GM19351 (cell line): ENCODE measurements at regions not wholly inside any gene's neighbourhood (a gene's known extent, or its start where the extent isn't known, plus 50 kb on each side); places are given as distances from the start of the nearest gene placed in this dataset.
"Not testable (repeated sequence)": the region's sequence is repeated elsewhere in the genome, so short reads cannot be mapped to it uniquely, and the experiment has no call there.

ENCODE experiments used
- ATAC-seq: cut with Tn5 transposase; IDR thresholded peaks from one replicate; pipeline ENCODE4 v1.9.1; 2021; ENCODE audit warnings: mild to moderate bottlenecking, moderate library complexity; ENCODE audit not compliant: unreplicated experiment

- ATAC-seq: not testable (repeated sequence)
These were observed 170.5 kb upstream of the ZNF337 start for GRCh38 chr20:25867015-25867775.

DNA sequence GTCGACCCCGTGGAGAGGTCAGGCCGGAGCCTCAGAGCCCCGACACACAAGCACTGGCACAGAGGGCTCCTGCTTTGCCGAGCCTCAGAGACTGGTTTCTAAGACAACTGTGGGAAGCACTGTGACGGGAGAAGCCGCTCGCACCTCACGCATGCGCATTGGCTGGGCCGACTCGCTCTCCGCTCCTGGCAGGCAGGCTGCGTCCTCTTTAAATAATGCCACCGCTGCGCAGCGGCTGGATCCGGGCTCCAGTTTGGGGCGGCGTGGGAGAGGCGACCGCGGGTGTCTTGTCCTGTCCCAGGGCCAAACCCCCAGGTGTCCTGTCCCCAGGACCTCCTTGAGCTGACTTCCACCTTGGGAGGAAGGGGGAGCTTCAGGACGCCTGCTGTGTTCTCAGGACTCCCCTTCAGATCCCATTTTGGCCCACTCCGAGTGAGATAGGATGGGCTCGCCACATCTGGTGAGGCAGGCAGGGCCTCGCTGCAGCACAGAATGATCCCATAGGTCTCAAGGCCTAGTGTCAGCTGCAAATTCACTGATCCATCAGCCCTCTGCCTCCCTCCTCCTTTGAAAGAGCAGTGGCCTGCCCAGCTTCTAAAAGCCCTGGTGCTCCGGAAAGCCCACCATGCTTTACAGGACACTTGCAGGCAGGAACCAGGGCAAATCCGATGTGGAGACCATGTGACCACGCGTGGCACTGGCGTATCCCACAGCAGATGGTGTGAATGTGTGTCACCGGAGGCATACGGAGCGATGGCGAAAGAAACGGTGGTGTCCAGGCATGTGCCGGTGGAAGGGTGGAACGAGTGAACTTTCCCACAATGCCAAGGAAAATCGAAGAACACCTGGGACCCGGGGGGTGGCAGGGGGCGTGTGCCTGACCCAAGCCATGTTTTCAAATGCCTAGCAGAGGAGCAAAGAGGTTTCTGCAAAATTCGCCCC is 169.3 kb upstream of the ZNF337 start:
- ATAC-seq: peak; percentile 46

DNA sequence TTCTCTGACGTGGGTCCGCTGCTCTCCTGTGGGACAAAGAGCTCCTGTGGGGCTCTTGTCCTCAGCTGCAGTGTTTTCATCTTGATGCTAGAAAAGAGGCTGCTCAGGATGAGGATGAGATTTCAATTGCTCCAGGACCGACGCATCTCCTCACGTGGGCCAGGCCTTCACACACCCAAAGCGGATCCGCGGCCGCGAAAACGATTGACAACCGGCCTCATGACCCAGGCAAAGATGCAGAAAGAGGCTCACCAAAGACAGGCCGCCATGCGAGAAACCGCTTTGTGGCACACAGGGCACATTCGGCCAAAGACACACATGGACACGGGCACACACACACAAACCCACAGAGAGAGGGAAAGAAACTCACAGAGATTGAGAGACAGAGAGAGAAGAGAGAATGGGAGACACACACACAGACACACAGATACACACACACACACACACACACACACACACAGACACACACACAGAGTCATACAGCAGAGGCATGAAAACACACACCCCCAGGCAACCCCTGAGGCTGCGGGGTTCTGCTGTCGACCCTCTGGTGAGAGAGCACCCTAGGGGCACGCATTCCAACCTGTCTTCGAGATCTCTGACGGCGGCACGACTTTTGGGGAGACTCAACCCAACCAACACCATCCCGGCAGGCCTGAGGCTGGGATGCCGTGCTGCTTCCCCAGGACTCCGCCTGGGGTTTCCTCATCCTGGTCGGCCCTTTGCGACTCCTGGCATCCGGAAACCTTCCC is 168.5 kb upstream of the ZNF337 start:
- not testable (repeated sequence) for ATAC-seq

GRCh38 chr20:25864326-25864962 is 167.8 kb upstream of the ZNF337 start:
- ATAC-seq: no peak

- no peak for ATAC-seq
These were observed 167.1 kb upstream of the ZNF337 start for GRCh38 chr20:25863536-25864325.

- ATAC-seq: peak; percentile 39
These were observed 166.4 kb upstream of the ZNF337 start for GRCh38 chr20:25862967-25863530.

- ATAC-seq: no peak
These were observed 164.0 kb upstream of the ZNF337 start for GRCh38 chr20:25860531-25861150.

GRCh38 chr20:25859649-25860530 is 163.2 kb upstream of the ZNF337 start:
- peak; percentile 42 for ATAC-seq

- peak; percentile 26 for ATAC-seq
These were observed 162.1 kb upstream of the ZNF337 start for GRCh38 chr20:25858495-25859425.

DNA sequence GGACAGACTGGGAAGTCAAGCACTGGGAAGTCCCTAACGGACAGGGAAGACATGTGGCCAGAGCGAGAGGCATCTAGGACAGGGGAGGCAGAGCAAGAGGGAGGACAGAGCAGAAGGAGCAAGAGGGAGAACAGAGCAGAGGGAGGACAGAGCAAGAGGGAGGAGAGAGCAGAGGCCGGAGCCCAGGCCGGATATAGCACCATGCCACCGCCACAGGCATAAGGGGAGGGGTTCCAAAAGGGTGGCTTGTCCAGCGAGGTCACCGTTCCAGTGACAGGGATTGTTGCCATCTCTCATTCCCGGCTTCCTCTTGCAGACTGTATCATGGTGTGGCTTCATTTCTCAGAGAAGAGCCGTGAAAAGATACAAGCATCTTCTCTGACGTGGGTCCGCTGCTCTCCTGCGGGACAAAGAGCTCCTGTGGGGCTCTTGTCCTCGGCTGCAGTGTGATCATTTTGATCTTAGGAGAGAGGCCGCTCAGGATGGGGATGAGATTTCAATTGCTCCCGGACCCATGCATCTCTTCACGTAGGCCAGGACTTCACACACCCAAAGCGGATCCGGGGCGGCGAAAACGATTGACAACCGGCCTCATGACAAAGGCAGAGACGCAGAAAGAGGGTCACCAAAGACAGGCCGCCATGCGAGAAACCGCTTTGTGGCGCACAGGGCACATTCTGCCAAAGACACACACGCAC is 160.6 kb upstream of the ZNF337 start:
- ATAC-seq: not testable (repeated sequence)

DNA sequence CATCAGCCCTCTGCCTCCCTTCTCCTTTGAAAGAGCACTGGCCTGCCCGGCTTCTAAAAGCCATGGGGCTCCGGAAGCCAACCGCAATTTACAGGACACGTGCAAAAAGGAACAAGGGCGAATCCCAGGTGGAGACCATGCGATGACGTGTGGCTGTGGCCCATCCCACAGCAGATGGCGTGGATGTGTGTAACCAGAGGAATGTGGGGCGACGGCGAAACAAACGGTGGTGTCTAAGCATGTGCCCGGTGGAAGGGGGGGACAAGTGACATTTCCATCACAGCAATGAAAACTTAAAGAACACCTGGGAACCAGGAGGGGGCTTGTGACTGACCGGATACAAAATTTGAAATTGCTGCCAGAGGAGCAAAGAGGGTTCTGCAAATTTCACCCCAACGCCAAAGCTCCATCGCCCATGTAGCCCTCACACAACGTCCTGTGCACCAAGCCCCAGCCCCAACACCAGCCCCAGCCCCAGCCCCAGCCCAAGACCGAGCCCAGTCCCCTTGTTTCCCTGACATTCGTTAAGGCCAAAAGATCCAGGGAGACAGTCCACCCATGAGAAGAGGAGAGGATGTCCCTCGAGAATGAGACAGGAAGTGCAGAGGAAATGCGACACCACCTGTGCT is 159.7 kb upstream of the ZNF337 start:
- no peak for ATAC-seq

- ATAC-seq: not testable (repeated sequence)
These were observed 159.0 kb upstream of the ZNF337 start for GRCh38 chr20:25855451-25856156.

GRCh38 chr20:25854666-25855065 is 158.0 kb upstream of the ZNF337 start:
- not testable (repeated sequence) for ATAC-seq

GRCh38 chr20:25853718-25854388 is 157.2 kb upstream of the ZNF337 start:
- ATAC-seq: peak; percentile 76
